BJ (cell line): ENCODE measurements at regions not wholly inside any gene's neighbourhood (a gene's known extent, or its start where the extent isn't known, plus 50 kb on each side); places are given as distances from the start of the nearest gene placed in this dataset.

Experiments
- CTCF ChIA-PET: fragments of 350-600 bp; formaldehyde crosslinking; extraction: SDS; loops from one replicate; lab custom pipeline; 2021; ENCODE audit warnings: antibody characterized with exemption, inconsistent platforms; lab: Yijun Ruan, JAX
- POLR2A ChIA-PET: fragments of 300-600 bp; sonication (Branson Sonifier 250); formaldehyde crosslinking; extraction: SDS; loops from one replicate; lab custom pipeline; 2021; ENCODE audit warnings: antibody characterized with exemption; lab: Charles Lee
- DNase-seq: peaks from one replicate; pipeline ENCODE4 v3.0.0-alpha.2; 2011; ENCODE audit warnings: low read depth
- H3K27me3 ChIP-seq: 2 replicates; pipeline ENCODE4 v1.6.0; 2011; ENCODE audit warnings: low read length; ENCODE audit not compliant: control insufficient read depth, insufficient read depth
- H3K36me3 ChIP-seq: 2 replicates; pipeline ENCODE4 v1.5.1; 2011; ENCODE audit warnings: low read length; ENCODE audit not compliant: control insufficient read depth, insufficient read depth
- H3K4me3 ChIP-seq: 2 replicates; pipeline ENCODE4 v1.5.1; 2011; ENCODE audit warnings: low read depth, mild to moderate bottlenecking, control low read depth, low read length
- CTCF ChIP-seq: IDR thresholded peaks from 2 replicates; pipeline ENCODE4 v1.5.1; 2011; ENCODE audit warnings: low read depth, mild to moderate bottlenecking, control low read depth, inconsistent platforms, low read length, moderate library complexity; ENCODE audit not compliant: insufficient read depth

GRCh38 chr12:43098071-43098470, 453.9 kb downstream of the ADAMTS20 start:
- H3K4me3 ChIP-seq: no peak overlapping the region
- CTCF ChIA-PET: interaction anchor here (0.7 to 1.0 kb wide), 3 partner anchors 18 to 47 kb away, joined by 3 to 4 read pairs (median 3); no protein-coding TSS in a partner anchor
- no peak for TF ChIP-seq CTCF
- DNase-seq: no peak
- POLR2A ChIA-PET: interaction anchor here (0.7 kb wide), 1 partner anchor 43 kb away, joined by 3 read pairs; no protein-coding TSS in a partner anchor
- H3K27me3 ChIP-seq: no peaks in the 10 kb centered on the region
- no peaks in the 10 kb centered on the region for H3K36me3 ChIP-seq

- Histone ChIP-seq H3K36me3 (no peaks in the 10 kb centered on the region), H3K4me3 (no peak overlapping the region), H3K27me3 (no peaks in the 10 kb centered on the region)
- ChIA-PET CTCF (interaction anchor here (0.7 to 1.0 kb wide), 2 partner anchors 19 to 48 kb away, joined by 3 to 4 read pairs; no protein-coding TSS in a partner anchor), POLR2A (no interaction called here)
- no peak for DNase-seq
- no peak for TF ChIP-seq CTCF
These were observed 454.5 kb downstream of the ADAMTS20 start for GRCh38 chr12:43097471-43097870.

- ChIA-PET CTCF (no interaction called here), POLR2A (no interaction called here)
- TF ChIP-seq CTCF: no peak
- Histone ChIP-seq H3K4me3 (no peak overlapping the region), H3K27me3 (no peaks in the 10 kb centered on the region), H3K36me3 (no peaks in the 10 kb centered on the region)
- no peak for DNase-seq
These were observed 456.2 kb downstream of the ADAMTS20 start for GRCh38 chr12:43095669-43096280.

- Histone ChIP-seq H3K36me3 (no peaks in the 10 kb centered on the region), H3K4me3 (no peak overlapping the region), H3K27me3 (no peaks in the 10 kb centered on the region)
- TF ChIP-seq CTCF: no peak
- DNase-seq: no peak
- ChIA-PET POLR2A (interaction anchor here (0.6 kb wide), 1 partner anchor 149 kb away, joined by 5 read pairs; no protein-coding TSS in a partner anchor), CTCF (interaction anchor here (0.5 to 1.1 kb wide), 3 partner anchors 10 to 358 kb away, joined by 3 read pairs; no protein-coding TSS in a partner anchor)
These were observed 457.0 kb downstream of the ADAMTS20 start for GRCh38 chr12:43094886-43095575.

GRCh38 chr12:43090981-43091380, 461.0 kb downstream of the ADAMTS20 start:
- H3K36me3 ChIP-seq: no peaks in the 10 kb centered on the region
- DNase-seq: no peak
- H3K4me3 ChIP-seq: no peak overlapping the region
- CTCF ChIA-PET: interaction anchor here (0.6 kb wide), 1 partner anchor 279 kb away, joined by 4 read pairs; no protein-coding TSS in a partner anchor
- no peaks in the 10 kb centered on the region for H3K27me3 ChIP-seq
- POLR2A ChIA-PET: no interaction called here
- no peak for TF ChIP-seq CTCF
